ENCODE measurements at regions not wholly inside any gene's neighbourhood (a gene's known extent, or its start where the extent isn't known, plus 50 kb on each side); places are given as distances from the start of the nearest gene placed in this dataset.

GRCh38 chr12:124452576-124453331 lies 114.7 kb downstream of the NCOR2 start:
- peak; percentile 82 for TF ChIP-seq YY1 (IDR thresholded peaks at IDR 0.05; ENCODE audit: low read depth, low read length)
- TF ChIP-seq NFYA (IDR thresholded peaks at IDR 0.05; ENCODE audit: borderline replicate concordance, low read depth, low read length): no peak
- H3K79me2 ChIP-seq (ENCODE audit: control insufficient read depth, insufficient read depth, low read length): peaks cover 52% of the 10 kb centered on the region
- peaks cover 8 to 27% of the 10 kb centered on the region in 2 experiments; a peak in 3 of 4 replicates for H3K36me3 ChIP-seq (ENCODE audit: control insufficient read depth in 2 of 2, insufficient read depth in 2 of 2, low read length in 1 of 2)
- no peaks in the 10 kb centered on the region for H3K9me3 ChIP-seq (replicated peaks; ENCODE audit: control insufficient read depth, insufficient read depth, low read length)
- intact Hi-C loops (cut with micrococcal nuclease; ENCODE audit: unreplicated experiment): loop anchor here (5.0 to 10.0 kb wide), 4 partner anchors 40 to 295 kb away; no protein-coding TSS in a partner anchor
- no peaks in the 10 kb centered on the region for H3K27me3 ChIP-seq (replicated peaks in 1 of 2; ENCODE audit: control insufficient read depth in 2 of 2, insufficient read depth in 2 of 2, low read length in 1 of 2)
- RAD21 ChIA-PET (ENCODE audit: unreplicated experiment): interaction anchor here (0.7 to 3.2 kb wide), 9 partner anchors 13 to 287 kb away, joined by 3 to 16 read pairs (median 4); no protein-coding TSS in a partner anchor
- FAIRE-seq: no peak
- peak overlapping the region; percentile 76 for H3K9ac ChIP-seq (ENCODE audit: control insufficient read depth, insufficient read depth, low read length)
- peak overlapping the region; percentile 95 for H3K4me2 ChIP-seq (ENCODE audit: control insufficient read depth, insufficient read depth)
- CTCF ChIA-PET: interaction anchor here (0.7 to 2.0 kb wide), 6 partner anchors 13 to 457 kb away, joined by 3 to 13 read pairs (median 3); no protein-coding TSS in a partner anchor
- POLR2A ChIA-PET: interaction anchor here (1.3 to 1.7 kb wide), 2 partner anchors 41 to 312 kb away, joined by 3 to 5 read pairs; no protein-coding TSS in a partner anchor
- BruUV-seq (replicated peaks): no TSS peak
- in situ Hi-C loops (cut with MboI): no loop called here
- peaks cover 46% of the 10 kb centered on the region for H3K4me1 ChIP-seq (ENCODE audit: control insufficient read depth, insufficient read depth, low read length)
- SMC1A ChIA-PET (ENCODE audit: uncharacterized antibody, unreplicated experiment): interaction anchor here (1.4 to 2.3 kb wide), 4 partner anchors 31 to 98 kb away, joined by 4 to 18 read pairs (median 6); no protein-coding TSS in a partner anchor
- 50% methylated on average over 20 of the region's 21 CpGs for WGBS (ENCODE audit: insufficient coverage, insufficient replicate concordance, low lambda C conversion rate, missing lambda C conversion rate)
- peak overlapping the region; percentile 53; the same call in 1 of the 2 replicates for H3K4me3 ChIP-seq
- no peak for DNase-seq (ENCODE audit: low read depth, low spot score)
- H4K20me1 ChIP-seq (ENCODE audit: control insufficient read depth, insufficient read depth): no peaks in the 10 kb centered on the region
- peak overlapping the region; percentile 95 for H3K27ac ChIP-seq (ENCODE audit: control insufficient read depth, insufficient read depth)
- ATAC-seq: peak; percentile 1; the same call in 2 of the 3 replicates
- no peak overlapping the region for H2AFZ ChIP-seq (ENCODE audit: control insufficient read depth, low read depth, low read length)

- Histone ChIP-seq H3K27me3 (replicated peaks in 1 of 2; ENCODE audit: control insufficient read depth in 2 of 2, insufficient read depth in 2 of 2, low read length in 1 of 2) (no peaks in the 10 kb centered on the region), H3K9me3 (replicated peaks; ENCODE audit: control insufficient read depth, insufficient read depth, low read length) (no peaks in the 10 kb centered on the region), H3K9ac (ENCODE audit: control insufficient read depth, insufficient read depth, low read length) (no peak overlapping the region), H3K4me3 (no peak overlapping the region), H2AFZ (ENCODE audit: control insufficient read depth, low read depth, low read length) (no peak overlapping the region), H3K27ac (ENCODE audit: control insufficient read depth, insufficient read depth) (no peak overlapping the region), H4K20me1 (ENCODE audit: control insufficient read depth, insufficient read depth) (no peaks in the 10 kb centered on the region), H3K36me3 (ENCODE audit: control insufficient read depth in 2 of 2, insufficient read depth in 2 of 2, low read length in 1 of 2) (peaks cover 8 to 27% of the 10 kb centered on the region in 2 experiments; a peak in 3 of 4 replicates), H3K4me1 (ENCODE audit: control insufficient read depth, insufficient read depth, low read length) (peaks cover 44% of the 10 kb centered on the region), H3K79me2 (ENCODE audit: control insufficient read depth, insufficient read depth, low read length) (peaks cover 52% of the 10 kb centered on the region), H3K4me2 (ENCODE audit: control insufficient read depth, insufficient read depth) (no peak overlapping the region)
- no TSS peak for BruUV-seq (replicated peaks)
- no peak for ATAC-seq
- ChIA-PET RAD21 (ENCODE audit: unreplicated experiment) (no interaction called here), CTCF (interaction anchor here (0.7 kb wide), 1 partner anchor 458 kb away, joined by 3 read pairs; no protein-coding TSS in a partner anchor), SMC1A (ENCODE audit: uncharacterized antibody, unreplicated experiment) (no interaction called here), POLR2A (no interaction called here)
- no peak for FAIRE-seq
- intact Hi-C loops (cut with micrococcal nuclease; ENCODE audit: unreplicated experiment): loop anchor here (5.0 to 10.0 kb wide), 4 partner anchors 41 to 296 kb away; no protein-coding TSS in a partner anchor
- in situ Hi-C loops (cut with MboI): no loop called here
- TF ChIP-seq ATF3 (IDR thresholded peaks at IDR 0.05; ENCODE audit: borderline replicate concordance, extremely low read depth, low read depth, low read length): no peak
- TF ChIP-seq, protein P1, sequence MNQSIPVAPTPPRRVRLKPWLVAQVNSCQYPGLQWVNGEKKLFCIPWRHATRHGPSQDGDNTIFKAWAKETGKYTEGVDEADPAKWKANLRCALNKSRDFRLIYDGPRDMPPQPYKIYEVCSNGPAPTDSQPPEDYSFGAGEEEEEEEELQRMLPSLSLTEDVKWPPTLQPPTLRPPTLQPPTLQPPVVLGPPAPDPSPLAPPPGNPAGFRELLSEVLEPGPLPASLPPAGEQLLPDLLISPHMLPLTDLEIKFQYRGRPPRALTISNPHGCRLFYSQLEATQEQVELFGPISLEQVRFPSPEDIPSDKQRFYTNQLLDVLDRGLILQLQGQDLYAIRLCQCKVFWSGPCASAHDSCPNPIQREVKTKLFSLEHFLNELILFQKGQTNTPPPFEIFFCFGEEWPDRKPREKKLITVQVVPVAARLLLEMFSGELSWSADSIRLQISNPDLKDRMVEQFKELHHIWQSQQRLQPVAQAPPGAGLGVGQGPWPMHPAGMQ (IDR thresholded peaks at IDR 0.05; ENCODE audit: borderline replicate concordance): no peak
- TF ChIP-seq TBL1XR1 (IDR thresholded peaks at IDR 0.05; ENCODE audit: low read depth, low read length): no peak
- no peak for TF ChIP-seq SMARCA5 (IDR thresholded peaks at IDR 0.05)
- TF ChIP-seq SUPT20H (IDR thresholded peaks at IDR 0.05; ENCODE audit: borderline replicate concordance, control insufficient read depth, low read depth, low read length): no peak
- no peak for TF ChIP-seq ZNF207 (IDR thresholded peaks at IDR 0.05; ENCODE audit: borderline replicate concordance)
- TF ChIP-seq CREB1 (IDR thresholded peaks at IDR 0.05; ENCODE audit: low read depth): no peak
- TF ChIP-seq SMAD5 (IDR thresholded peaks at IDR 0.05; ENCODE audit: low read depth): no peak
- WGBS (ENCODE audit: insufficient coverage, insufficient replicate concordance, low lambda C conversion rate, missing lambda C conversion rate): 93% methylated on average over 10 of the region's 12 CpGs
- no peak for DNase-seq (ENCODE audit: low read depth, low spot score)
Observed at GRCh38 chr12:124451637-124452243, 115.7 kb downstream of the NCOR2 start.

Measured in GM12878 (cell line).